ENCODE measurements at regions not wholly inside any gene's neighbourhood (a gene's known extent, or its start where the extent isn't known, plus 50 kb on each side); places are given as distances from the start of the nearest gene placed in this dataset.

- TF ChIP-seq CTCF (IDR thresholded peaks at IDR 0.05 in 2 of 3, conservative IDR thresholded peaks at IDR 0.05 in 1 of 3; ENCODE audit: borderline replicate concordance in 1 of 3, insufficient read depth in 1 of 3, low read depth in 2 of 3, low read length in 2 of 3) = no peak
- no peak for TF ChIP-seq RAD21 (IDR thresholded peaks at IDR 0.05; ENCODE audit: low read depth)
- TF ChIP-seq EZH2 (IDR thresholded peaks at IDR 0.05) = no peak
- TF ChIP-seq MAX (IDR thresholded peaks at IDR 0.05) = no peak
- TF ChIP-seq POLR2A (IDR thresholded peaks at IDR 0.05; ENCODE audit: borderline replicate concordance, extremely low read depth, insufficient read depth, insufficient read length) = no peak
- no peak for TF ChIP-seq YY1 (IDR thresholded peaks at IDR 0.05; ENCODE audit: extremely low read depth, insufficient replicate concordance, low read depth, low read length)
- no peak for TF ChIP-seq EZH2phosphoT487 (IDR thresholded peaks at IDR 0.05; ENCODE audit: borderline replicate concordance)
- TF ChIP-seq CEBPB (IDR thresholded peaks at IDR 0.05; ENCODE audit: low read depth) = no peak
- no peak for TF ChIP-seq ELF1 (IDR thresholded peaks at IDR 0.05; ENCODE audit: borderline replicate concordance, low read depth)
Observed at GRCh38 chr6:71733970-71734899, 152.1 kb upstream of the RIMS1 start.

All from HCT116 (cell line).